GM19238 (cell line): ENCODE measurements at regions not wholly inside any gene's neighbourhood (a gene's known extent, or its start where the extent isn't known, plus 50 kb on each side); places are given as distances from the start of the nearest gene placed in this dataset.

Experiments used
- DNase-seq: peaks from one replicate; pipeline ENCODE4 v3.0.0; 2011; ENCODE audit warnings: low spot score; ENCODE audit not compliant: insufficient read length

- DNase-seq = no peak
Measured at GRCh38 chr13:78024996-78025395, 106.4 kb upstream of the EDNRB start.

DNA sequence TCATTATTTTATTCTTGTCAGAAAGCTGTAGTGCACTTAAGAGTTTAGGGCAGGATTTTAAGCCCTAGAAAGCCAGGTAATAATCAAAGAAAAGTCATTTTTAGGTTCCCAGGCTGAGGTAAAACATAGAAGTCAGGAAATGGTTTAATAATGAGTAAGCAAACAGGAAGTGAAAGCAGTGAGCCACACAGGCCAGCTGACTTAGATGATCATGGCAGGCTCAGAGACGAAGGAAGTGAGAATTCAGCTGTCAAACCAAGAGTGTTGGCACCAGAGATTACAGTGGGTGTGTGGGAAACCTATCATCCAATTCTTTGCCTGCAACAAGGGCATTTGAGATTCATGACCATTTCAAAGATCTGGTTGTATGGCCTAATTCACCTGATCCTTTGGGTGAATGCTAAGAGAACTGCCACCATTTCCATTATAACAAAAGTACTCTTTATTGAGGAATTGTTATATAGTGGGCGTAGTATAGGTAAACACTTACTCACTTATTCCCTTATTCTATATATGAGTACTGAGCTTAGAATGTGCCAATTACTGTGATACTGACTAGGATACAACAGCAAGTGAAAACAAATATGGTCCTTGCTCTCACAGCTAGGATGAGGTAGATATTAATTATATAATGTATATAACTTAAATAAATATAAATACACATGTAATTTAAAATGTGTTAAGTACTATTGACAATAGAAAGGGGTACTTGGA lies 103.7 kb upstream of the EDNRB start:
- DNase-seq = peak; percentile 39

GRCh38 chr13:78020861-78021260 lies 102.2 kb upstream of the EDNRB start:
- no peak for DNase-seq

- no peak for DNase-seq
Measured at GRCh38 chr13:78015782-78016181, 97.2 kb upstream of the EDNRB start.

GRCh38 chr13:78012046-78012445 lies 93.4 kb upstream of the EDNRB start:
- DNase-seq = no peak

DNA sequence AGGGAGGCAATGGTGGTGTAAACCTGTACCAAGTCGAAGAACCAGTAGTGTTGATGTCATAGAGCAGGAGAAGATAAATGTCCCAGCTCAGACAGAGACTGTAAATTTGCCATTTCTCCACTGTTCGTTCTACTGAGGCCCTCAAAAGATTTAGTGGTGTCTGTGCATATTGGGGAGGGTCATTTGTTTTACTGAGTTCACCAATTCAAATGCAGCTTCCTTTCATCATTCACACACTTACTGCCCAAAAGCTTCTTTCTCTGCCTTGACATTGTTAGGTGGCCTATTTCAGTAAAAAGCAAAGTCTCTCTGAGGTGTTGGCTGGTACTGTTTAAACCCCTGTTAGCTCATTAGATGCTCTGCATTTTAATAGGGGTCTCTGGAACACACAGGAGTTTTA lies 86.2 kb upstream of the EDNRB start:
- no peak for DNase-seq

- DNase-seq = no peak
Measured at GRCh38 chr13:77999746-78000145, 81.1 kb upstream of the EDNRB start.

GRCh38 chr13:77994166-77994565 lies 75.5 kb upstream of the EDNRB start:
- no peak for DNase-seq

GRCh38 chr13:77991003-77991402 lies 72.4 kb upstream of the EDNRB start:
- no peak for DNase-seq

DNA sequence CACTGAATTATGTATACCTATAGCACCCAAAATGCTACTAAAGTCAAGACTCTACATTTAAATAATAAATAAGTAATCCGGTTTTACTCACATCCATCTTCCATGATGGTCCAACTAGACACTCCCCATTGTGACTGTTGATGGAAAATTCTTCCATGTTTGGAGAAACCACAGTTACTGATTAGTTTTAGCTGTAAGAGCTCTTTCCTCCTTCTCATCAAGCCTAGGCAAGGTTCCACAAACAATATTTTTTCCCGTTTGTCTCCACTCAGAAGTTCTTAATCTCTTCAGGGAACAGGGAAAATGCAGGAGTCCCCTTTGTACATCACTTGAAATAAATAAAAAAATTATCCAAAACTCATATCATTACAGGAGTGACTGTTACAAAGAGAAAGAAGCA lies 70.7 kb upstream of the EDNRB start:
- DNase-seq = no peak

DNA sequence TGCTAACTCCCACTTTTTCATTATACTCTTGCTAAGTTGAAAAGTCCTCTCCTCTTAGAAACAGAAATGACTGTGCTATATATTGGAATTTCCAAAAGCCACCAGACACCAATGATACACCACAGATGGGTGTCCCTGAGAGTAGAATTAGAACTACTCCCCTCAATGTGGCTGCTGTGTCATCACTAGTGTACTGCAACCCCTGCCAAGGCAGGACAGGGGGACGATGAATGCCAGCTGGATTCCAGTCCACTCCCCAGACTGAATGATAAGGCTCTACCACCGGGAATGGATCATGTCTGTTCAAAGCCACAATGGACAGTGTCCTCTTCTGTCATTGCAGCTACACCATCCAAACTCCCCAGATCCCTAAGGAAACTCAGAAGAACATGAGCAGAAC lies 69.7 kb upstream of the EDNRB start:
- no peak for DNase-seq

DNA sequence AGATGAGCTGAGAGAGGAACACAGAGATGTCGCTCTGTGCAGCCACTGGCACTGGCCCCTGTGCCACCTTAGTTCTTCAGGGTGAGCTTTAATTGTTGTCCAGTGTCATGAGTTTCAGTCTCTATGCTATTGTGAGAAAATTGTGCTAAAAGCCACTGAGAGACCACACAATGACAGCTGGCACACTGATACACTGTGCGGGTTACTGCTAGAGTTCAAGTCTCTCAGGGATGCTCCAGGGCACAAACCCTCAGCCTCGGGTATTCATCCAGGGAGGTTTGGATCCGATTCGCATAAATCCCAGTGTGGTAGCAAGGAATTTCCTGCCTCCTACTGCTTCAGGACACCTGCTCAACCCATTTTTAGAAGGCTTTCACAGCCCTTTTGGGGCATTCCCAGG lies 68.1 kb upstream of the EDNRB start:
- DNase-seq = no peak

DNA sequence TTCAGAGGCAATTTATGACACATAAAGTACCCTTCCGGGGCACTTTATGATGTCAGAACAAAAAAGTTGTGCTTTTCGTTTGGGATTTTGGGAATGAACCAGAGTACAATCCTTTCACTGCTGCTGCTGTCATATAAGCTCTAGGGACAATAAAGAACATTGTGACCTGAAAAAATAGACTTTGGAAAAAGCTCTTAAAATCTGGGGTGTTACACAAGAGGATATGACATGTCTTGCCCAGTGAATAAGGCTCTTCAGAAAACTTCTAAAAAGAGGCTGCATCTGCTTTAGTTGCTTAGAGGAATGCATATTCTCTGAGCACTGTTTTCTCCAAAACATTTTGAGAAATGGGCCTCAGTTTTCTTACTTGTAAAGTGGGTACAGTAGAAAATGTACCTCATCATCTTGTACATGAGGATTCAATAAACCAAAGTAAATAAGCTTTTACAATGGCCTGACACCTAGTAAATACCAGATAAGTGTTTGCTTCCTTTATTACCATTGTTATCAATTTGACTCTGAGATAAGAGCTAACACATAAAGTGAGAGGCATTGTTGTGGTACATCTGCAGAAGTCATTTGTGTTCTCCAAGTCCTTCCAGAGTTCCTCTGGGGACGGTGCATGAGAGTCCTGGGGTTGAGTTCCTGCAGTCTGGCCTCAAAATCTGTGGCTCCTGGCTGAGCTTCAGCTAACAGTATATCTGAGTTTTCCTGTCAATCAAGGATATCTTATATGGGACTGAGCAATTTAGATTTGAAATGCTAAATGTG lies 67.4 kb upstream of the EDNRB start:
- DNase-seq = no peak

GRCh38 chr13:77981281-77981881 lies 62.8 kb upstream of the EDNRB start:
- no peak for DNase-seq

DNA sequence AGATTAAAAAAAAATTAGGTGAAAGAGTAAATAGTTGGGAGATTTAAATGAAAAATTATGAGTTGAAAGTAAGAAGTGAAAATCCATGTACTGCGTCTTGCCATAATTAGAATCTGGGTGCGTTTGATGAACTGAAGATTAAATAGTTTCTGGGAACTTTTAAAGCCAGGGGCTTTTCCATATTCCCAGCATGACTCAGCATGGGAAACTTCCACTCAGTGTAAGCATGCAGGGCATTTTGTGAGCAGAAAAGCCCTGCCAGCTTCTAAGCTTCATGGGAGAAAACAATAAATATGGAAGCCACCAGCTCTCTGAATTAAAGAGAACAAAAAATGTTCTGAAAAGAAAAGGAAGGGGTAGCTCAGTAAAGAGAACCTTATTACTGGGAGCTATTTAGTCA lies 62.0 kb upstream of the EDNRB start:
- DNase-seq = no peak

- DNase-seq = no peak
Measured at GRCh38 chr13:77979721-77980385, 61.2 kb upstream of the EDNRB start.

DNA sequence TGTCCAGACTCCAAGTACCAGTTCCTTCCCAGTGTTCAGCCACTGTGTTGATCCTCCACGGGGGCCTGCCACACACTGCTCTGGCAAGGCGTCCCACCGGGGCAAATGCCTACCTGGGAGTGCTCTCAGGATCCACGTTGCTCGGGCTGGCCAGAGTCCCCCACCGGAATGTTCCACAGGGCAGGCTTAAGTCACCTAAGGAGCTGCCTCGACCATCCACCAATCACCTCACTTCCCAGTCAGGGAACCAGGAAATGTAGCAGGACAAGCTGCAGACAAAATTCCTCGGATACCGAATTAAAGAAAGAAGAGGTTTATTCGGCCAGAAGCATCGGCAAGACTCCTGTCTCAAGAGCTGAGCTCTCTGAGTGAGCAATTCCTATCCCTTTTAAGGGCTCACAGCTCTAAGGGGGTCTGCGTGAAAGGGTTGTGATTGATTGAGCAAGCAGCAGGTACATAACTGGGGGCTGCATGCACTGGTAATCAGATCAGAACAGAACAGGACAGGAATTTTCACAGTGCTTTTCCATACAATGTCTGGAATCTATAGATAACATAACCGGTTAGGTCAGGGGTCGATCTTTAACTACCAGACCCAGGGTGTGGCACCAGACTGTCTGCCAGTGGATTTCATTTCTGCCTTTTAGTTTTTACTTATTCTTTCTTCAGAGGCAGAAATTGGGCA lies 56.9 kb upstream of the EDNRB start:
- DNase-seq = no peak

DNA sequence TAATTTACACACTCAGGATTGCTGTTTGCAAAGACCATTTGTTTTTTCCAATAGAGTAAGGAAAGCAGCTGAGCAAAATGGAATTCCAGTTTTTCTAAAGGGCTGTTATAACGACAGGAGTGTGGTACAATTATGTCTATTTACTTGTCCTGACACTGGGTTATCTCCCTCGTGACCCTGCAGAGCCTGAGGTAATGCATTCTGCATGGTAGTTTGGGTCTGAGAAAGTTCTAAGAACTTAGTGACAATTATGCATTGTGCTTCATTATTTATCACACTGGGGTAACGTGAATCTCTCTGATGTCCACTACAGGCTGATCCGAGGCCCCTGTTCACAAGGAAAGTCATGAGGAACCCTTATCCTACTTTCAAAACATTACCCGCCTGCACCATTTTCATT lies 50.7 kb upstream of the EDNRB start:
- DNase-seq = no peak
